Activated T-cell treated with anti-CD3 and anti-CD28 coated beads for 4 hours (primary cell): ENCODE measurements at regions not wholly inside any gene's neighbourhood (a gene's known extent, or its start where the extent isn't known, plus 50 kb on each side); places are given as distances from the start of the nearest gene placed in this dataset.

Experiments used
- DNase-seq: peaks from one replicate; pipeline ENCODE4 v3.0.0-alpha.2; 2020

DNA sequence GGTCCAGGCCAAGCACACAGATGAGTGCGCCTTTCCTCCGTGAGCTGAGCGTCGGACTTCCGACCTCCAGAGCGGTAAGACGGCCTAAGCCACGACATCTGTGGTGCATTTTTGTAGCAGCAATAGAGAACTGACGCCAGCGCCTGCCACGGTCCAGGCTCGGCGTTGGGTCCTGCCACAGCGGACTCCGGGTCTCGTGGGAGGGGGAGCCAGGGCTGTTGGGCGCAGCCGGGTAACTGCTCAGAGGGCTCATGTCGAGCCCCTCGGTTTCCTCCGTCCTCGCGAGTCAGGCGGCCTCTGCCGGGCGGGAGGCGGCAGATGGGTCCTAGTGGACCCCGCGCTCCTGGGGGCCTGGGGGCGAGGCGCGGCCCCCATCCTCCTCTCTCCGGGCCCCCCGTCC lies 216.1 kb downstream of the QKI start:
- DNase-seq = no peak

DNA sequence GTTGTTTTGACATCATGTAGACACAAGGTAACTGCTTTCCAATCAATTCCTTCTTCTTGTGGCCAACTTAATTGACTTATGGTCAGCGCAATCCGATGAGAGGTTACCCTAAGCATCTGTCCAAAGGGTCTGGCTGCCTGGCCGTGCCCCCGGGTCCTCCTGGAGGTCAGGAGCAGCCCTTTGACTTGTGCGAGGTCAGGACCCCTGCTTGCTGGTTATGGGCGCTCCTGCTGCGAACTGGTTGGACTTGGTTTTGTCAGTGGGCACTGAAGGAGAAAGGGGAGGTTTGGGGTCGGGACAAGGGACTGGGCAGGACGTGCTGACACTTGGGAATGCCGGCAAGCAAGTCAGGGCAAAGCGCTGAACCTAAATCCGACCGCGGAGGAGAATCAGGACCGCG lies 215.6 kb downstream of the QKI start:
- DNase-seq = no peak
